Activated naive CD4-positive, alpha-beta T cell treated with anti-CD3 and anti-CD28 coated beads, Interleukin-2, amount 50 U/mL, for 16 hours (primary cell): ENCODE measurements at regions not wholly inside any gene's neighbourhood (a gene's known extent, or its start where the extent isn't known, plus 50 kb on each side); places are given as distances from the start of the nearest gene placed in this dataset.
"Not testable (repeated sequence)": the region's sequence is repeated elsewhere in the genome, so short reads cannot be mapped to it uniquely, and the experiment has no call there.

Experiments
- DNase-seq: peaks from one replicate; pipeline ENCODE4 v3.0.0-alpha.2; 2020

- no peak for DNase-seq
These were observed 55.9 kb downstream of the ZBTB18 start for GRCh38 chr1:244106837-244107493.

DNA sequence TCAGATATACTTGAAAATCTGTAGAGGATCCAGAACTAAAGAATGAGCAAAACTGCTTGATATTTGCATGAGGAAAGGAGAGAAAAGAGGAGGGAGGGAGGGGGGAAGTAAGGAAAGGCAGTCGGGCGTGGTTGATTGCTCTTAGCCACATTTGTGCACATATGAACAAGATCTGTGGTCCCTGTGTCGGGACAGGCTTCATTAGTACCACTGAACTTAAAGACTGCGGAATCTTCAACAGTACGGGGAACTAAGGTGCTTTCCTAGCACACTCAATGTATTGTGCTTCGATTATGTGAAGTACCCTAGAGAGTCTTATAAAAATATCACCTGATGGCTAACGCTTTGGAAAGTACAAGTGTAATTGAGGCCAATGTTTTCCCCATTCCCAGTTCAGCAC lies 59.9 kb downstream of the ZBTB18 start:
- no peak for DNase-seq

- DNase-seq: no peak
These were observed 61.0 kb downstream of the ZBTB18 start for GRCh38 chr1:244112041-244112440.

DNA sequence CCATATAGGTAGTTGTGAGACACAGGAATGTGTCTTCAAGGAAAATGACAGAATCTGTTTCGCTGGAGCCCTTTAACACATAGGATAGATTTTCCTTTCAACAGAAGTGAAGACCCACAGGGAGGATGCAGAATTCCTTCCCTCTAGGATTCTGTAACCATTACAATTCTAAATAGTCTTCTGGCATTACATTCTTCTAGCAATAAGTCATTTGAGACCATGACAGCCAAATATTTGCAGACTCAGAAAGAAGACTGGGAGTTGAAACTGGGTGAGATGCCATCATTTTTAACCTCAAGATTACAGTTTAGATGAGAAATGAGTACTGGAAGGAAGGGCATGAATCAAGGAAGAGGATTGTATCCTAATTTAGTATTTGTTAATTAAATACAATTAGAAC lies 61.6 kb downstream of the ZBTB18 start:
- no peak for DNase-seq

DNA sequence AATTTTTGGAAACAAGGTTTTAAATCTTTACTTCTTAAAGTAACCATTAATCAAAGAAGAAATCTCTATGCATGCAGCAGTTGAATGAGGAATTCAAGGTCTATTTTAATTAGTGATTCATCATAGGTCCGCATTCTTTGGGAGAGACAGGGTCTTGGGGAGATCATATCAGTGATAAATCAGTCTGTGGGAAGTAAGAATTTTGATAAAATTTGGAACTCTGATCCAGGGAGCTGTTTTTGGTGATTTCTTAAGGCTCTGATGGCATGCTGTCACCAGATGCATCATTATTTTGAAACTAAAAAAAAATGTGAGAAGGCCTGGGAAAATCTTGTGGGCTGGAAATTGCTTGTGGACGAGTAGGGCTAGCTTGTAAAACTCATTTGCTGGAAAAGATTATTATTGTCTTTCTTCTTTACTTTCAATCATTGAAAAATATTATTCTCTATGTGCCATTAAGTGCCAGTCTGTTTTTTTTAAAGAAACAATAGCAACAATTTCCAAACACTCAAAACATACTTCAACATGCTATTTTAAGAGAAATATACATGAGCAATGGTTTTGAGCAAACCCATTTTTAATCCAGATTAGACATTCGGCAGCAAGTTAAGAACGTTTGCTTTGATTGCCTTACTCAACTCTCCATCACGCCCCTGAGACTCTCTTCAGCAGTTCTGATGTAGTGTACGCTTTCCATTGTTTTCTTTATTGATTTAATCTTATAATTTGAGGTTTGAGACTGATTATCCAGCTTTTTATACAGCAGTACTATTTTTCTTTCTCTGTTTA lies 62.6 kb downstream of the ZBTB18 start:
- no peak for DNase-seq

GRCh38 chr1:244114892-244115291 lies 63.8 kb downstream of the ZBTB18 start:
- DNase-seq: no peak

DNA sequence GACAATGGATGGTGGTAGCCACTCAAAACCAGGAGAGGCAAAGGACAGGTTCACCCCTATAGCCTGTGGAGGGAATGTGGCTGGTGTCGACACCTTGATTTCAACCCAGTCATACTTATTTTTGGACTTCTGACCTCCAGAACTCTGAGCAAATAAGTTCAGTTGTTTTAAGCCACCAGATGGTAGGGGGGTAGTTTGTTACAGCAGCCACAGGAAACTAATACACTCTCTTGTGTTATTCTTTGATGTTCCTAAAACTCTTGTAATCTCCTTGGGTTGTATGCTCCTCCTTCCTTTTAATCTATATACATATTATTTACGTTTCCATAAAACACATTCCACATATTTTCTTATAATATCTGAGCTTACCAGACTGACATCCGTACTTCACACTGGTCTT lies 65.9 kb downstream of the ZBTB18 start:
- no peak for DNase-seq

- DNase-seq: no peak
These were observed 67.2 kb downstream of the ZBTB18 start for GRCh38 chr1:244118109-244118761.

- DNase-seq: no peak
These were observed 77.7 kb downstream of the ZBTB18 start for GRCh38 chr1:244128591-244129383.

GRCh38 chr1:244137276-244137675 lies 86.2 kb downstream of the ZBTB18 start:
- no peak for DNase-seq

DNA sequence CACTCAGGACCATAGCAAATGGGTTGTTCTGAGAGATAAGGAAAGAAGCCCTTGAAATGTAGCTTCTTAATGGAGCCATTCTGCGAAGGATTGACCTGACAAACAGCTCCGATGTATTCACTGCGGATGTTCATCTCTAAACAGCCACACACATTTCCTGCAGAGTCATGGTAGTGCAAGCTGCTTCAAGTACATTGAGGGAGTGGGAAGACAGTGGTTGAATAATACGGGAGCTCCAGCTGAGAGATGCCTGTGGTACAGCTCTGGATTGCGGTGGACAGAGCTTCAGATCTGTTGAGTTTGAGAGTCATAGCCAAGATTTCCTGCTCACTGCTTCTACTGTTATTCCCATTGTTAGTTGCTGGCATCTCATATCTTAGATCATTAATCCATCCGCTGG lies 86.6 kb downstream of the ZBTB18 start:
- DNase-seq: no peak

- no peak for DNase-seq
These were observed 87.3 kb downstream of the ZBTB18 start for GRCh38 chr1:244138399-244138798.

GRCh38 chr1:244139655-244140054 lies 88.6 kb downstream of the ZBTB18 start:
- DNase-seq: no peak

DNA sequence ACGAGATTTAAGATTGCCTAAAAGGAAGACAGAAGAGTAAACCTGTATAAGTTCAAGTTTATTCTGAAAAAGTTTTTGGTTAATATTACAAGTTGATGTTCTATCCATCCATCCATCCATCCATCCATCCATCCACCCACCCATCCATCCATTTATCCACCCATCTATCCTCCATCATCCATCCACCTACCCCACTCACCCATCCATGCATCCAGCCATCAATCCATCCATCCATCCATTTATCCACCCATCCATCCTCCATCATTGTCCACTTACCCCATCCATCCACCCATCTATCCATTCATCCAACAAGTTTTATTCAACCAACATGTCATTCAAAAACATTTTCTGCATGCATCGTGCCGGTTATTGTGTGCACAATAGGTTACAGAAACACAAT lies 89.3 kb downstream of the ZBTB18 start:
- no peak for DNase-seq

GRCh38 chr1:244144053-244144452 lies 93.0 kb downstream of the ZBTB18 start:
- no peak for DNase-seq

DNA sequence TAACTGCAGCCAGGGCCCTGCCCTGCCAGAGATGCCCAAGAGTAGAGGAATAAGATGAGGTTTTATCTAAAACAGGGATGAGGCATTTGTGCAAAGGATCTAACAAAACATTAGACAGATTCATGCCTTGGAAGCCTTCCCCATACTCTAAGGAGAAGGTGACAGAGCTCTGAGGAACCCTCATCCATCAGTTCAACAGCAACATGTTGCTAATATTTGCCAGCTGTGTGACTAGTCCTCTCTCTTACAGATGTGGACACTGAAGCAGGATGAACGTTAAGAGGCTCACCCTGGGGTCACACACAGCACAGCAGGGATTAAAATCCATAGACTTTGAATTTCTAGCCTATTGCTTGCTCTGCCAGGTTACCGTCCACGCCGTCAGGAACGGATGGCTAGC lies 99.0 kb downstream of the ZBTB18 start:
- no peak for DNase-seq

DNA sequence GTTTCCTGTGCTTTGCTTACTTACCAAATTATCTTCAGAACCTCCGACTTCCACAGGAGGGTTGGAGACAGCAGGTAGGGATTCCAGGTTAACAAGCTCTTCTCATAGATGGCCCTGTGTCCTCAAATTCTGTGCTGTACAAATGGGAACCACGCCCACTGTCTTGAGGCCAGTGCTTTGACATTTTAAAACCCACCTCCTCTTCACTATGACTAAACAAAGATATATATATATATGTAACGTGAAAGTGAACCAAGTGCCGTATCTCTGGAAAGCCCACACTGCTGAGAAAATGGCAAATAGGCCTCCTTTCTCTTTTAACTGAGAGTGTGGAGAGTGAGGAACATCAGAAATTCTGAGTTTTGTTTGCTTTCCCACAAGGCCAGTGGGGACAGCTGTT lies 99.6 kb downstream of the ZBTB18 start:
- DNase-seq: no peak

DNA sequence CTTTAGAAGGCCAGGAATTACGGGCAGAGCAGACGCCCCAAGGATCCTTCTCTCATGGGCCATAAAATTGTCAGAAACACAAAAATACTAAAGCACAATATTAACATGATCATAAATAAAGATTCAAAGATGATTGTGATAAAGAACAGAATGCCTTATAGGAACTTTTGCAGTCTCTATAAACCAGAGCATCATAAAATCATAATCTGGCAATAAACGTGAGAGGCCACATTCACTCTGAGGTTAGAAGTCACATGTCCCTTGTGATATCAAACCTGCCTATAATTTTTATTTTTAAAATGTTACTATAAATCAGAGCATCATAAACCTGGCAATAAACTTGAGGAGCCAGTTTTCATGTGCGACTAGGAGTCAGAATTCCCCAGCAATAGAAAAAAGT lies 100.5 kb downstream of the ZBTB18 start:
- no peak for DNase-seq

DNA sequence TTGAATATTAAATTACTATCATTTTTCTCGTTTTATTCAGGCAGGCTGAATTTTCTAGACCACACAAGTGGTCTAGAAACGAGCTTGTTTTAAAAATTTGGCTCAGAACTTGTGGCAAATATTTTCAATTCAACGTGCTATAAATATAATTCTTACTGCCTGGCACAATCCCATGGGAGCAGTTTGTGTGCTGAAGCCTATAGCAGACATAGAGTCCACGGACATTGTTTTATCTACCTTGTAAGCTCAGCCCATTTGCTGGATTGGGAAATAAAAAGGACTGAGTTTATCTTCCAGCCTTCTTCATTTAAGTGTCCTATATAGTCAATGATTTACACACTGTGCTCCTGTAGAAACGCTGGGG lies 103.4 kb downstream of the ZBTB18 start:
- no peak for DNase-seq

- DNase-seq: no peak
These were observed 103.9 kb downstream of the ZBTB18 start for GRCh38 chr1:244154872-244155531.

DNA sequence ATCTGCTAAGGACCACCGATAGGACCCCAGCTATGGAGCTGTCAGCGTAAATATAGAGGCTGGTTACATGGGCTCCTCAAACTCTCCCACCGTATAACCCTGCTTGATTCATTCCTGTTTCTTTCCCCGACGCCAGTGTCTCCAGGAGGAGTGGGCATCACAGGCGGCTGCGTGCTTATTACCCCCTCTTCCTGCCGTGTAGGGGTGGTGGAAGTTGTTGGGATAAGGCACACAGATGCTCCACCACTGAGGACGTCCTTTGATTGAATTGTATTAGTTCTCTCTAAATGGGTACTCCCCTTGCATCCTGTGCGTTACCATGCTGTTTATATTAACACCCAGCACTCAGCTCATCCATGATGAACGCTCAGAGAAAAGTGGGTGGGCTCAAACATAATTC lies 104.6 kb downstream of the ZBTB18 start:
- DNase-seq: no peak

DNA sequence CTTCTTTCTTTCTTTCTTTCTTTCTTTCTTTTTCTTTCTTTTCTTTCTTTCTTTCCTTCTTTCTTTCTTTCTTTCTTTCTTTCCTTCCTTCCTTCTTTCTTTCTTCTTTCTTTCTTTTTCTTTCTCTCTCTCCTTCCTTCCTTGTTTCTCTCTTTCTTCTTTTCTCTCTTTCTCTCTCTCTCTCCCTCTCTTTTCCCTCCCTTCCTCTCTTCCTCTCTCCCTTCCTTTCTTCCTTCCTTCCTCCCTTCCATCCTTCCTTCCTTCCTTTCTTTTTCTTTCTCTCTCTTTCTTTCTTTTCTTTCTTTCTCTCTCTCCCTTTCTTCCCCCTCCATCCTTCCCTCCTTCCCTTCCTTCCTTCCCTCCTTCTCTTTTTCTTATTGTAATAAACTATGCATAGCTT lies 105.5 kb downstream of the ZBTB18 start:
- DNase-seq: not testable (repeated sequence)
